ENCODE measurements at regions not wholly inside any gene's neighbourhood (a gene's known extent, or its start where the extent isn't known, plus 50 kb on each side); places are given as distances from the start of the nearest gene placed in this dataset.
A peak's percentile ranks its signal among the peaks of the same experiment; 100 is the strongest.

DNA sequence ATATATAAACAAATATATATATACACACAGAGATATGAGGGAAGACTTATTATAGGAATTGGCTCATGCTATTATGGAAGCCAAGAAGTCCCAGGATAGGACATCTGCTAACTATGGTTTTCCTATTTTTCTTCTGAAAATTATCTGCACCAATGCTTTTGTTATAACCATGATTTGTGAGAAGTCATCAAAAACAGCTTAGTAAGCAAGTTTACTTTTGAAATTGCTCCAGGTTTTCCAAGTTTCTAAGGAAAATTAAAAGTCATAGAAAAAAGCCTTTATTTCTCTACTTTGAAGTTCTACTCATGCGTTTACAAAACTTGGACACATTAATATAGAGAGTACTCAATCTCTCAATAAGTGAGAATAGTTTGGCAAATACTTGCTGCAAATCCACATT, 213.1 kb downstream of the TRAM1L1 start:
- DNase-seq (ENCODE audit: low spot score): no peak

DNA sequence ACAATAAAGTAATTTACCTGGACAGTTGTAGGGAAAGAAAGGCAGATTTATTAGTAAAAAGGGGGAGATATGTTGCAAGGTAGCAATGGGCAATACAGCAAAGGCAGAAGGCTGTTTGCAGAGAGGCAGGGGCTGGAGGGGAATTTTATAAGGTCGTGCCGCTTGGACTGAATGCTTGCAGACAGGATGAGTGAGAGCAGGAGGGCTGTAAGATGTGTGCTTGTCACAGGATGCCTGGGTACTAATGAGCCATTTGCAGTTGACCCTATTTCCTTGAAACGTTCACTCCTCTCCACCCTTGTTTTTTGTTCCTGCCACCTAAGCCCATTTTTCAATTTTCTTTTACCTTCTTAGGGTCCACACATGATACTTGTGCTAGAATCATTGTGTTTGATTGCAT, 214.7 kb downstream of the TRAM1L1 start:
- DNase-seq (ENCODE audit: low spot score): no peak

DNA sequence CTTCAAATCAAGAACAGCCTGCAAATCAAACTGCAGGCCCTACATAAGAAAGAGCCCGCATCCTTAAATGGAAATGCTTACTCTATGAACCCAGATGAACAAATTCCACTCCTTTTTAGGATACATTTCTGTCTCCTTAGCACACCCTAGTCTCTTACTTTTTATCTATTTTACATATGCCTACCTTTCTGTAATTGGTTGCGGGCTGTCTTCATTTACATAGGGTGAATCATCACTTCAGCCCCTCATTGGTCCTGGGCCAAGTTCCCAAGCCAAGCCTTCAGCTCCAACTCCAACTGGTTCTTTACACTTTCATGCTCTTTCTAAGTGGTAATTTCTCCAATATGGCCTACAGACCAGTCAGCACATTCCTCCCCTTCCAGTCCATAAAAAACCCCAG, 219.3 kb downstream of the TRAM1L1 start:
- DNase-seq (ENCODE audit: low spot score): no peak

DNA sequence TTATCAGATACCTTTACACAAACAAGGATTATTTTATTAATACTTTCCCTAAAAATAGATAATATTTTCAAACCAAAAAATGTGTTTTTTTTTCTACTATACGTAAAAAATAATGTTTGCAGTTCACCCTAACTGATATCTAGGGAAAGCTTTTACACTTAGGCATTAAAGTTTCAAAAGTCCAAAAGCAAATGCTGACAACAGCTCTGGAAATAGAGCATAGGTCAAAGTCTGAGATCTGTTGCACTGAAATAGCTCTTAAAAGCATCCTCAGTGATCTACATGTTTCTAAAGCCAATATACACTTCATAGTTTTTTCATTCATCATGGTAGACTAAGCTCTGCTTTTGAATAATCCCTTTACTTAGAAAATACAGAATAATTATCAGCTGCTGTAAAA, 222.8 kb downstream of the TRAM1L1 start:
- no peak for DNase-seq (ENCODE audit: low spot score)

DNA sequence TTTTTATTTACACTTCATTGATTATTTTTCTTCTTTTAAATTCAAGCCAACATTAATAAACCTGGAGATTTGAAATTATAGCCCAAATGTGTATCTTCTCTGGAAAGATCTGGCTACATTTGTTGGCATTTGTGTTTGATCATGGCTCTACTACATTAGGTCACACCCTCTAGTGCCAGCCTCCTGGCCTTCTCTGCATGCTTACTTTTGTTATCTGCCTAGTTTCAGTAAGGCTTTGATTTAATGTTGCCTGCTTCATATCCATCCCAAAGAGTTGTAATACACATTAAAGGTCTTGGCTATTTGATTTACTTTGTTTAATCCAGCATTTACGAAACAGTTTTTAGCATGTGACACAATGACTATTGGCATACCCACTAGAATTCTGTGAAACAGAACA, 224.5 kb downstream of the TRAM1L1 start:
- DNase-seq (ENCODE audit: low spot score): no peak

DNA sequence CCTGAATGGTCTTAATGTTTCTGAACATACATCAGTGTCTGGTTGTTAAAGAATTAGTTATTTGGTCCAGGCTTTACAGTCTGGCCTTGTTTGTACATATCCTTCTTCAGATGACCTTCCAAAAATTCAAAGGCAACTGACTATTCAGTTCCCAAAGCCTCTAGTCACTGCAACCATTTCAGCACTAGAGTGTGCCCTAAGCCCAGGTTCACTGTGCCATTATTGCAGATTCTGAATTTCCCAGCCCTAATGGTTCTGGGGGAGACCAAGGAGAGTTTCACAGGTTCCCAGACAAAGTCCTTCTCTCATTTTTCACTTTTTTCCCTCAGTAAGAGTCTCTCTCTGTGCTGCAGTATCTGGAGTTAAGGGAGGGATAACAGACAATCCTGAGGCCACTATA, 235.8 kb downstream of the TRAM1L1 start:
- DNase-seq (ENCODE audit: low spot score): peak; percentile 7

DNA sequence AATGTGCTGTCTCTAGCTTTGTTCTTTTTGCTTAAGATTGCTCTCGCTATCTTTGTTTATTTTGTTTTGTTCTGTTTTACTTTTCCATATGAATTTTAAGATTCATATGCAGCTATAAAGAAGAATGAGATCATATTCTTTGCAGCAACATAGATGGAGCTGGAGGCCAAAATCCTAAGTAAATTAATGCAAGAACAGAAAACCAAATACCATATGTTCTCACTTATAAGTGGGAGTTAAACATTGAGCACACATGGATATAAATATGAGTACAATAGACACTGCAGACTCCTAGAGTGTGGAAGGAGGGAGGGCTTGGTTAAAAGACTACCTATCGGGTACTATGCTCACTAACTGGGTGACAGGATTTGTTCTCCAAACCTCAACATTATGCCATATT, 237.8 kb downstream of the TRAM1L1 start:
- no peak for DNase-seq (ENCODE audit: low spot score)

DNA sequence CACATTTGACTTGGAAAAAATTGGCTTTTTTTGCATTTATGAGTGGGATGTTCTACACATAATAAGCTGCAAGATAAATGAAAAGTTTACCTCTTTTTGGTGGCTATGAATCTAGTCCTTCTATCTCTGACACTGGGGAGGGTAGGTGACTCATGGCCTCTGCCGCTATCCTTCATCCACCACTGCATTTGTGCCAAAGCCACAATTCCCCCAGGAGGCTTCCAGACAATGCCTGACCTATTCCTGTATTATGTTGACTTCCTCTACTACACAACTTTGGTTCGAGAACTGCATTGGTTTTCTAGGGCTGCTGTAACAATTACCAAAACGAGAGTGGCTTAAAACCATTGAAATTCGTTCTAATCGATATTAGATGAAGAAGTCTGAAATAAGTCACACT, 245.6 kb downstream of the TRAM1L1 start:
- DNase-seq (ENCODE audit: low spot score): no peak

DNA sequence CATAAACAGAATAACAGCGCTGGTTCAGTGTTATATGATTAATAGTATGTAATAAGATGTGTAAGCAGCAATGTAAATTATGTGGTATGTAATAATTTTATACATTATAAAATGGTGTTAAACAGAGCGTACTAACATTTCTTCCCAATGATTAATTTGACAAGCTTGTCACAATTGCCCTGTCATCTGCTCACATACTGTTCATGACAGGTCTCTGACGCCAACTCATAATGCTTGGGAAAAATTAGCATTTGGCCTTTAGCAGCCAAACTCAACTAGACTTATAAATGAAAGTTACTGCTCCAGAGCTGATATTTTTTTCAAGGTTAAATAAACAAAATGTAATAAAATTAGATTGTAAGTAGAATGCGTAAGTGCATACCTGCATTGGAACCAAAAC, 246.8 kb downstream of the TRAM1L1 start:
- DNase-seq (ENCODE audit: low spot score): no peak

DNA sequence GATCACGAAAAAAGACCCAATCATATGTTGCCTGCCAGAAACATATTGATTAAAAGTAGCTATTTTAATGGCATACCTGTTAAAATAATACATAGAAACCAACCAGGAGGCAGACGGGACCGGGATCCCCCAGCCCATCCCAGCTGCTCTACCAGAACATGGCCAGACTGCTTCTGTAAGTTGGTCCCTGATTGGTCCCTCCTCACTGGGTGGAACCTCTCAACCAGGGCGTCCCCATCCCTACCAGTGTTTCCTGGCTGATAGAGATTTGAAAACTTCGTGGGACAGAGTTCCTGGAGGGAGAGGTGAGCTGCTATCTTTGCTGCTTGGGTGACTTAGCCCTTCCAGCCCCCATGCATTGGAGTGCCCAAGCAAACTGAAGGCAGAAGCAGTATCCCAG, 256.2 kb downstream of the TRAM1L1 start:
- no peak for DNase-seq (ENCODE audit: low spot score)

DNA sequence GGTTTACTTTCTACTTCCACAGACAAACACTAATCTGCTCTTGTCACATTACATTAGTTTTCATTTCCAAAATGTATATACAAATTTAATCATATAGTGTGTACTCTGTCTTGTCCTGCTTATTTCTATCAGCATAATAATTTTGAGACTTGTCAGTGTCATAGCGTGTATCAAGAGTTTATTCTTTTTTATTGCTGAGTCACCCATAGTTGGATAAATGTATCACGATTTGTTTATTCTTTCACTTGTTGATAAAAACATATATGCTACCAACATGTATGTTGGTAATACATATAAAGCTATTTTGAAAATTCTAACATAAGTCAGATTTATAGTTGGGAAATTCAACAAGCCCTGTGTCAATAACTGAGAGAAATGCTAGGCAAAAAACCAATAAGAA, 261.2 kb downstream of the TRAM1L1 start:
- no peak for DNase-seq (ENCODE audit: low spot score)

DNA sequence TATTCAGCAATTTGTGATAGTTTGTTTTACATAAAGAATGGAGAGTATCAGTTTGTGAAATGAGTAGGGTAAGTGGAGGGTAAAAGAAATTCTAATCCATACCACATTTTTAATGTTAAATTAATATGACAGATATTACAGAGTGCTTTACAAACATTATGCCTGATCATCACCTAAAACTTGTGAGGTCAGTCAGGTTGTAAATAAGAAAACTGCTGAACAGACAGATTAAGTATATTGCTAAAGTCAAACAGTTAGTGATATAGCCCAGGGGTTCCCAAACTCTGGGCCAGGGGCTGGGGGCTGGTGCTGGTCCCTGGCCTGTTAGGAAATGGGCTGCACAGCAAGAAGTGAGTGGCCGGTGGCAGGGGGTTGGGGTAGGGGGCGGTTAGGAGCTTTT, 273.6 kb downstream of the TRAM1L1 start:
- no peak for DNase-seq (ENCODE audit: low spot score)

DNA sequence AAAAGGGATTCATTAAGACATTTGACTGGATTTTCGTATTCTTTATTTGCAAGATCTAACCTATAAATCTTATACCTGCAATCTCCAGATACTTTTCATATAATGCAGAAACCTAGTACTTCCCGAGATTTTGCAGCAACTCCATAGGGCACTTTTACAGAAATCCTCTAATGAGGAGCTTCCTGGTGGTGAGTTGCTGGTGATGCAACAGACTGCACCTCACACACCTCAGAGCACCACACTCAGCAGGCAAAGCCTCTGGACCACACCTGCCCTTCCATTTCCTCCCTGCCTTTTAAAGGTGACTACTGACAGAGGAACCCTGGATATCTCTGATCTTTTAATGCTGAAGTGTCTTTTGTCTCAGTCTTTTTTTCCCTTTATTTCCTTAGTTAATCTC, 289.4 kb downstream of the TRAM1L1 start:
- no peak for DNase-seq (ENCODE audit: low spot score)

DNA sequence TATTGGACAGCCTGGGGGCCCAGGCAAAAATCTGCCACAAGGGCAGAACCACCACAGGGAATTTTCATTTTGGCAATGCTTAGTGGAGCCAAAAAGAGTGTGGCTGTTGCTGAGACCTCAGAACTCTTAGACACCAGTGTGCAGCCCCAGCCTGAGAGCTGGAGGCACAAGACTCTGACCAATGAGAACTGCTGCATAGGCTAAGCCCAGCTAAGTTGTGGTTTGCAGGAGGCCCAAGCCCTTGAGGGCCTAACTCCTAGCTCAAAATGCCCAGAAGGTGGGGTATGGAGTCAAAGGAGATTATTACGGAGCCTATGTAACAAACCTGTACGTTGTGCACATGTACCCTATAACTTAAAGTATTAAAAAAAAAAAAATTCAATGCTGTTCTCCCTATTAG, 296.7 kb downstream of the TRAM1L1 start:
- no peak for DNase-seq (ENCODE audit: low spot score)

DNA sequence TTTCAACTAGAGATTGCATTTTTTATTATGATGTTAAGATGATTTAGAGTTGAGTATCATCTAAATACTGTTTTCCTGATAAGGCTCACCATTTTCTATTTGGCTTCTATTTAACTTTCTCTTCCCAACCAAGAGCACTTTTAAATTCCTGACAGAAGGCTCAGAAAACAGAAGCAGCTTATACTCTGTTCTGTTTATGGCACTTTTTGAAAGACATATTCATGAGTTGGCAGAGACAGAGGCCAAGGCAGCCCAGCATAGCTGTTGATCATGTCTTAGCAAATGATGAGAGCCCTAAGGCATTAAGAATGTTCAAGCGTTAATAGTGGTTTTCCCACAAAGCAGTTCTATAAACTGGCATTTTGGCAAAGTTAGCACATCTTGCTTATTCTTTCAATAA, 330.3 kb downstream of the TRAM1L1 start:
- DNase-seq (ENCODE audit: low spot score): peak; percentile 14

DNA sequence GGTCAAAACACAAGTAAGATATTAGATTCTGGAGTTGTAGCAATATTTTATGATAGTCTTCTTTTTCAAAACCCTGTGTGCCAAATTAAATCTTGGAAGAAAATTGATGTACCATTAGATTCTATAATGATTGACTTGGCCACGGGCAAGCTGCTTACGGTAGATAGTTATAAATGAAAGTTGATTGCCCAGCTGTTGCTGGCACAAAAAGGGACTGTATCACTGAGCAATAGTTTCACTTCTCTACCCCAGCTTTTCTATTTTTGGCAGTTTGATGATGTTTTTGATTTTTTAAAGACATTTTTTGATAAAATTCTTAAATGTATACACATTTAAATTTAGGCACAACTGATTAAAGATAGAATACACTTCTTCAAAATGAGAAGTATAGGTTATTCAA, 333.3 kb downstream of the TRAM1L1 start:
- no peak for DNase-seq (ENCODE audit: low spot score)

DNA sequence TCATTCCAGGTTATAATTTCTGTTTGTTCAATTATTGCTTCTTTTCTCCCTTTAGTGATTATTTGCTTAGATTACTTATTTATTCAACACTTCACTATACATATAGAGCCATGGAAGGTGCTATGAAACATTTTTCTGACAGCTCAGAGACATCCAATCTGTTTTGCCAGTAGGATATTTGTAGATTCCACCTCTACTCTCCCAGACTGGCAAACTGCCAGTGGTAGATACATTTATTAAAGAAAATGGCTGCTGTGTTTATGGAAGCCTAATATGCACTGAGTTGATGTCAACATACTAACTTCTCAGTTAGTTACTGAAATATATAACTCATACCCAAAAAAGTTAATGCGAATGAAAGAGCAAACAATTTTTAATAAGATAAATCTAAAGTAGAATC, 348.6 kb downstream of the TRAM1L1 start:
- DNase-seq (ENCODE audit: low spot score): no peak

DNA sequence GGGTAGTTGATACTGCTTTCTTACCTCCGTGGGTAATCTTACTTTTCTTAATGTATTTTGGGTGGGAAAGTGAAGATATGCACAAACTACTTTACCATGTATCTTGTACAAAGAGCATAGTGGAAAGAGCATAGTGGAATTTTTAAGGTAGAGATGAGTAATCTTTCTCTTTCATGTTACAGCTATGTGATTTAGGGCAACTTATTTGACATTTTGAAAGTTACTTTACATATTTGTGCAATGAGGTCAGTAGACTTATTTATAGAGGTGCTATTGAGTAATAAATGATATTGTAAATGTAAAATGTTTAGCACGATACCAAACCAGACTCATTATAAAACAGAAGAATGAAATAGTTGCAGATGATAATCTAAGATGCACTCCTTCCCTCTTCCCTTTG, 351.2 kb downstream of the TRAM1L1 start:
- no peak for DNase-seq (ENCODE audit: low spot score)

DNA sequence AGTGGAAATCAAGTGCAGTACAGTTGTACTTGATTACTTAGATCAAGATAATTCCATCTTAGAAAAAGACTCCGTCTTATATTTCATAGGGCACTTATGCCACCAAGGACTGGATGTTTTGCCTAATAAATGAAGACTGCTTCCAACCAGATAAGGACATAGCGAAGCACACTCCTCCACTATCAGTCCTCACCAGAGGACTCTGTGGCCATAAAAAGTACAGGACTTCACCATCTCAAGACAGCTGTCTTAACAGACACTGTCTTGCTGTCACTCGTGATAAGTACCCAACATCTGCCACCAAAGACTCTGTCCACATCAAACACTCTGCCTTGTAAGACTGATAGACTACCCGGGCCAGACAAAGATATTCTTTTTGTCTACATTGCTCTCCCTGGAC, 352.0 kb downstream of the TRAM1L1 start:
- DNase-seq (ENCODE audit: low spot score): no peak

DNA sequence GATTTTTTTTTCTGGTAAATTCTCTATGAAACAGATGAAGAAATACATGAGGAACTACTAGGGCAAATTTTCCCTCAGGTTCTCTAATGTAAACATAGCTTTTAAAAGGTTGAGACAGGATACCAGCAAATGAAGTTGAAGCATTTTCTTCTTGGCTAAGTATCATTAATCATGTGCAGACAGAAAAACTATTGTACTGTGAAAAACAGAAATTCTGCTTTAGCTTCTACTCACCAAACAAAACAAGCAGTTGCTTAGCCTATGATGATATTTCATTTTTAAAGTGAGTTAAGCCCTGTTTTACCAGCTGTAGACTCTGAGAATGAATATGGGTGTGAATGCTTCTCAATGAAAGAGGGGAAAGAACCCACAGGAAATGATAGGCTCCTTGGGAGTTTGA, 358.9 kb downstream of the TRAM1L1 start:
- no peak for DNase-seq (ENCODE audit: low spot score)

DNA sequence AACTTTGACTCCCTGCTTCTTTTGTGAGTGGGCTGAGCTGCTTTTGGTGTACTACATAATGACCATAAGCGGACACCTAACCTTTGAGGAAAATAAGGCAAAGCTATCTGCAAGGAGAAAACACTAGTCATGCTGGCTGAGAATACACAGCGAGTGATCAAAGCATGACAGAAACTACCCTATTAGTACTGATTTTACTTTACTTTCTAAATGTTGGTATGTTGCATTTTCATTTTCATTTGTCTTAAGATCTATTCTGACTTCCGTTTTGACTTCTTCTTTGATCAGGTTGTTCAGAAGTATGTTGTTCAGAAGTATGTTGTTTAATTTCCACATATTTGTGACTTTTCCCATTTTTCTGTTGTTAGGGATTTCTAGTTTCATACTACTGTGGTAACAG, 361.1 kb downstream of the TRAM1L1 start:
- DNase-seq (ENCODE audit: low spot score): no peak

DNA sequence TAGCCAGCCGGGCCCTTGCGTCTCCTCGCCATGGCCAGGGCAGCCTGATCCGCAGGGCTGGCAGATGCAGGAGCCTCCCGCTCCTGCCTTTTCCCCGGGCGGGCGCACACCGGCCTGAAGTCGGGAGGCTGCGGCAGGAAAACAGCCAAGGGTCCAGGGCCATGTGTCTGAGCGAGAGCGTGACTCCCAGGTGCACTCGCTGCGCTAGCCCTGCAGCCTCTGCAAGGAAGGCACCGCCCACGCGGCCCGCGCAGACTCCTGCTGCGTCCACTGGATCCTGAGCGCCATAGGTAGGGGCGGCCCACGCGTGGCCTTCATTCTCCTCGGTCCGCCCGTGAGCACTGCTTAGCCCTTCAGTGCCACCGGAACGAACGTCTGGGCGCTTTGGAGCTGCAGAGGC, 379.9 kb downstream of the TRAM1L1 start:
- no peak for DNase-seq (ENCODE audit: low spot score)

DNA sequence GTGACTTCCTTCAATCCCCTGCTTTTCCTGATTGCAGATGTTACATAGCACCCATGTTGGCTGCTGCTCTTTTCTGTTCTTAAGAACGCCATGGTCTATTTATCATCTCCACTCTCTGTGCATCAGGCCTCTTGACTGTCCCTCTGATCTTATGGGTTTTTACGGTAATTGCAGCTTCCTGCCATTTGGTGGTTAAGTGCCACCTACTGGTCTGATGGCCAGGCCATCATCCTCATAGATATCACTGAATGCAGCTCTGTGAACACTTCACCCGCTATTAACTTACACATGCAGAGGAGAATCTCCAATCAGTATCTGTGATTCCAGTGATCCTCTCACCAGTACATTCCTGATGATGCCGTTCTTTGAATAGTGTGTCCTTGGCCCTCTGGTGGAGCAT, 382.4 kb downstream of the TRAM1L1 start:
- no peak for DNase-seq (ENCODE audit: low spot score)

DNA sequence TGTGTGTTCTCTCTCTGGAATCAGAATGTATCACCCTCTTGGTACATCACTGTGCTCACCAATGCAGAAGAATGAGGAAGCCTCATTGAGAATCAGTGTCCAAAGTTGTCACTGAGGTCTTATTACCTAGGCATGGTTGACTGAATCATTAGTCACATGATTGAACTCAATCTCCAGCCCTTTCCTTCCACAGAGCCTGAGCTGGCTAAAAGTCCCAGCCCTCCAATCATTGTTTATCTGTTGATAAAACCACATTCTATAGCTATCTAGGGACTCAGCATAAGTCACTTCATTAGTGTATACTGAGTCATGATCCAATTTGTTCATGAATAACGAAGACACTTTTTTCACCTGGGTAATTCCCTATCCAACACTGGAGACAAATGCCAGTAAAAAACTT, 396.8 kb downstream of the TRAM1L1 start:
- DNase-seq (ENCODE audit: low spot score): no peak

DNA sequence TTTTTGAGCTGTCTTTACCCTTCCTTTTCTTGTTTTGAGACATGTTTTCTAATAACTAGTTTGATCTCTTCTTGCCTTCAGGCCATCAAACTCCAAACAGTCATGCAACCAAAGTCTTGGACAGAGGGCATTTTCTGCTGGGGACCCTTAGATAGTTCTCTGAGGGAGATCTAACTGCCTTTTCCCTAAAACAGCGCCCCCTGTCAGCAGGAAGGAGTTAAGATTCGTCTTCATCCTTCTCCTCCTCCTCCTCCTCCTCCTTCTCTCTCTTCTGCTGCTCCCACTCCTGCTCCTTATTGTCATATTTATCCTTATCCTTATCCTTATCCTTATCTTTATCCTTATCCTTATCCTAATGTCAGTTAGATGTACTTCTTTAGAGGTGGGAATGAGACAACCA, 417.2 kb downstream of the TRAM1L1 start:
- no peak for DNase-seq (ENCODE audit: low spot score)
